ENCODE measurements at regions not wholly inside any gene's neighbourhood (a gene's known extent, or its start where the extent isn't known, plus 50 kb on each side); places are given as distances from the start of the nearest gene placed in this dataset.
"Not testable (repeated sequence)": the region's sequence is repeated elsewhere in the genome, so short reads cannot be mapped to it uniquely, and the experiment has no call there.

DNA sequence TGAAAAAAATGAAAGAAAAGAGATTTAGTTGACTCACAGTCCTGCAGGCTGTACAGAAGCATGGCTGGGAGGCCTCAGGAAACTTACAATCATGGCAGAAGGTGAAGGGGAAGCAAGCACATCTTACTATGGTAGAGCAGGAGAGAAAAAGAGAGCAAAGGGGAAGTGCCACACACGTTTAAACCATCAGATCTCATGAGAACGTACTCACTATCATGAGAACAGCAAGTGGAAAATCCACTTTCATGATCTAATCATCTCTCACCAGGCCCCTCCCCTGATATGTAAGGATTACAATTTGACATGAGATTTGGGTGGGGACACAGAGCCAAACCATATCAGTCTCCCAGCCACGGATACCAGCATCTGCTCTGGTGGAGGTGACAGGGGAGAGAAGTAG is 50.8 kb upstream of the CPOX start:
- no peak overlapping the region for H3K4me3 Mint-ChIP-seq
- intact Hi-C loops (cut with micrococcal nuclease), result no loop called here
- DNase-seq, result no peak
- H3K27ac Mint-ChIP-seq, result no peak overlapping the region
- peaks cover 12% of the 10 kb centered on the region for H3K27me3 Mint-ChIP-seq
- H3K4me1 Mint-ChIP-seq, result no peaks in the 10 kb centered on the region
- no peaks in the 10 kb centered on the region for H3K36me3 Mint-ChIP-seq (ENCODE audit: low read depth)
- H3K9me3 Mint-ChIP-seq, result no peaks in the 10 kb centered on the region

DNA sequence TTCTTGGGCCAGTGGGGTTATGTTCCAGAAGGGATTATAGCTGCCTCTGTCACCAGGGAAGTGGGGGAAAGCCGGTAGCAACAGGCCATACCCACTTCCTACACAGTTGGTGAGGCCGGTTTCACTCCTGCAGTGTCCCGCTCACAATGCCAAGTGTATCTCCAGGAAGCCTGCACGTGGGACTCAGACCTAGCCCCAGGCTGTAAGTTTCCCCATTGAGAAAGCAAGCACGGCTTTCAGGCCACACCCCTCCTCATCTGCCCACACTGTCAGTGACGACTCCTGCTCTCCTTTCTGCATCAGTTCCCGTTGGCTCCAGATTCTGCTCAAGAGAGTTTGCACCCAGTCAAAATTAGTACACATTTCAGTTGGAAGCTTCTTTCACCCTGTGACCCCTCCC is 51.6 kb upstream of the CPOX start:
- Mint-ChIP-seq H3K27me3 (peaks cover 10% of the 10 kb centered on the region), H3K36me3 (ENCODE audit: low read depth) (no peaks in the 10 kb centered on the region), H3K4me1 (no peaks in the 10 kb centered on the region), H3K27ac (no peak overlapping the region), H3K9me3 (no peaks in the 10 kb centered on the region), H3K4me3 (no peak overlapping the region)
- intact Hi-C loops (cut with micrococcal nuclease), result no loop called here
- DNase-seq, result no peak

DNA sequence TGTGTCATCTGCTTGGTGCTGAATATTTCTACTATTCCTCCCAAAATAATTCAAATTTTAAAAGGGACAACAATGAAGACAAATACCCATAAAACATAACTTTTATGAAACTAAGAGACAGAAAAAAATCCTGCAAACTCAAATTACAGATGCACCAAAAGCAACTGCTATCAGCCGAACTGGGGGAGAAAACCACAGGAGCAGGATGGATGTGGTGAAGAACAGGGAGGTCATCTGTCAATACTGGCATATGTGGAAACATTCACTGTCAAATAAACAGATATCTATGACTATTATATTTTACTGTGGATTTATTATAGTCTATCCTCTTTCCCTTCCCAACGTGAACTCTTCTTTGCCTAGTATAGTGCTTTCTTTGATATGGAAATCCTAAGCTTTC is 53.3 kb upstream of the CPOX start:
- Mint-ChIP-seq H3K9me3 (no peaks in the 10 kb centered on the region), H3K4me3 (no peak overlapping the region), H3K27me3 (peaks cover 2% of the 10 kb centered on the region), H3K27ac (no peak overlapping the region), H3K4me1 (peaks cover 4% of the 10 kb centered on the region), H3K36me3 (ENCODE audit: low read depth) (no peaks in the 10 kb centered on the region)
- DNase-seq, result no peak
- intact Hi-C loops (cut with micrococcal nuclease), result no loop called here

- no peaks in the 10 kb centered on the region for H3K36me3 Mint-ChIP-seq (ENCODE audit: low read depth)
- H3K9me3 Mint-ChIP-seq, result no peaks in the 10 kb centered on the region
- H3K4me1 Mint-ChIP-seq, result peaks cover 4% of the 10 kb centered on the region
- no peak for DNase-seq
- H3K27me3 Mint-ChIP-seq, result peaks cover 1% of the 10 kb centered on the region
- H3K4me3 Mint-ChIP-seq, result no peak overlapping the region
- H3K27ac Mint-ChIP-seq, result no peak overlapping the region
- intact Hi-C loops (cut with micrococcal nuclease), result no loop called here
These were observed 53.8 kb upstream of the CPOX start for GRCh38 chr3:98647197-98647596.

- peaks cover 1% of the 10 kb centered on the region for H3K27me3 Mint-ChIP-seq
These were observed 57.8 kb upstream of the CPOX start for GRCh38 chr3:98650971-98651779.

DNA sequence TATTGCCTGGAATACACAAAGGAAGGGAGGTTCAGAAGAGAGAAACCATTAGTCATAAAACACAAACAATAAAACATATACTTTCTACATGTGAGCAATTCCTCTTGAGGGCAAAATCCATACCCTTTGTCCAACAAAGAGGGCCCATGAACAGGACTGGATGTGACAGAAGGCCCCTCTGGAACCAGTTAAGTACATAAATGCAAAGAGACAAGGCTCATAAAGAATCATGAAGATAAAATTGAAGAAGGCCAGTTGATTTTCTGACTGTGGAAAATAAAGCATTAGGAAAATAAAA is 58.3 kb upstream of the CPOX start:
- H3K9me3 Mint-ChIP-seq, result no peaks in the 10 kb centered on the region
- peaks cover 4% of the 10 kb centered on the region for H3K4me1 Mint-ChIP-seq
- intact Hi-C loops (cut with micrococcal nuclease), result no loop called here
- no peaks in the 10 kb centered on the region for H3K36me3 Mint-ChIP-seq (ENCODE audit: low read depth)
- DNase-seq, result no peak
- H3K27me3 Mint-ChIP-seq, result peaks cover 1% of the 10 kb centered on the region
- no peak overlapping the region for H3K4me3 Mint-ChIP-seq
- no peak overlapping the region for H3K27ac Mint-ChIP-seq

More at GRCh38 chr3:98650971-98651779, 57.8 kb upstream of the CPOX start:
- no peaks in the 10 kb centered on the region for H3K36me3 Mint-ChIP-seq (ENCODE audit: low read depth)
- H3K27ac Mint-ChIP-seq, result no peak overlapping the region
- no peaks in the 10 kb centered on the region for H3K9me3 Mint-ChIP-seq
- peaks cover 4% of the 10 kb centered on the region for H3K4me1 Mint-ChIP-seq
- H3K4me3 Mint-ChIP-seq, result no peak overlapping the region
- intact Hi-C loops (cut with micrococcal nuclease), result no loop called here
- no peak for DNase-seq

GRCh38 chr3:98655666-98656065 is 62.3 kb upstream of the CPOX start:
- Mint-ChIP-seq H3K9me3 (no peaks in the 10 kb centered on the region), H3K36me3 (ENCODE audit: low read depth) (no peaks in the 10 kb centered on the region), H3K4me1 (peaks cover 4% of the 10 kb centered on the region), H3K27ac (no peak overlapping the region), H3K27me3 (peaks cover 21% of the 10 kb centered on the region), H3K4me3 (no peak overlapping the region)
- intact Hi-C loops (cut with micrococcal nuclease), result no loop called here
- no peak for DNase-seq

DNA sequence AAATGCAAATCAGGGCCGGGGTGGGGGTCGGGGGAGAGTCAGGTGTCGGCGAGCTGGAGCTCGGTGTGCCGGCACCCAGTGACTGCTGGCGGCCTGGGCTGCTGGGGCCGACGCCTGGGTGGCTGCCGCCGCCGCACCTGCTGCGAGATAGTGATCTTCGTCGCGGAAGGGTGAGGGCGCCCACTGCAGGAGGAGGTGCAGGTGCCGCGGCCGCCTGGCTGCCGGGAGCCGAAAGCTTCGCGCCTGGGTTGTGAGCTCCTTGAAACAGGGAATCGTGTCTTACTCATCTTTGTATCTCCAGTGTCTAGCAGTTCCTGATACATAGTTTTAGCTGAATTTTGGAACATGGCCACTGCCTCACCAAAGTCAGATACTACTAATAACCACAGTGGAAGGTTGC is 64.0 kb upstream of the CPOX start:
- Mint-ChIP-seq H3K9me3 (no peaks in the 10 kb centered on the region), H3K4me3 (peak overlapping the region; percentile 10), H3K4me1 (no peaks in the 10 kb centered on the region), H3K27me3 (peaks cover 26% of the 10 kb centered on the region), H3K36me3 (ENCODE audit: low read depth) (no peaks in the 10 kb centered on the region), H3K27ac (no peak overlapping the region)
- intact Hi-C loops (cut with micrococcal nuclease), result no loop called here
- DNase-seq, result peak; percentile 83

GRCh38 chr3:98662699-98663098 is 69.3 kb upstream of the CPOX start:
- DNase-seq, result no peak
- no peak overlapping the region for H3K27ac Mint-ChIP-seq
- no peaks in the 10 kb centered on the region for H3K4me1 Mint-ChIP-seq
- H3K27me3 Mint-ChIP-seq, result peaks cover 28% of the 10 kb centered on the region
- intact Hi-C loops (cut with micrococcal nuclease), result no loop called here
- H3K4me3 Mint-ChIP-seq, result no peak overlapping the region
- H3K36me3 Mint-ChIP-seq (ENCODE audit: low read depth), result no peaks in the 10 kb centered on the region
- H3K9me3 Mint-ChIP-seq, result no peaks in the 10 kb centered on the region

DNA sequence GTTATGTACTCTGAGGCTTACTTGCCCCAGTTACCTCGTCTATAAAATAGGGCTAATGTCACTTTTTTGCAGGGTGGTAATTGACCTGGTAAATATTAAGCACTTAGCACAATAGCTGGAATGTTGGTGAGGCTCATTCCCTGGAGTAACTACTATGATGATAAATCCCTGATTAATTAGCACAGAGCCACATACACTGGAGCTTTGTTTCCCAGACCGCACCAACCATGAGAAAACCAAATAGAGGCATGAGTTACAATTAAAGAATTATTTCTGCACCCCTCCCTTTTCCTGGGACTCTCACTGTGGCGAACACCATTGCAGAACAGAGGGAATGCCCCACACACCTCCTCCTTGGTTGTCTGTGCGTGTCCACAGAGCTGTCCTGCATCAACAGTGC is 76.6 kb upstream of the CPOX start:
- H3K4me3 Mint-ChIP-seq, result no peak overlapping the region
- no peak overlapping the region for H3K27ac Mint-ChIP-seq
- no peaks in the 10 kb centered on the region for H3K4me1 Mint-ChIP-seq
- no peaks in the 10 kb centered on the region for H3K9me3 Mint-ChIP-seq
- intact Hi-C loops (cut with micrococcal nuclease), result no loop called here
- H3K27me3 Mint-ChIP-seq, result peaks cover 6% of the 10 kb centered on the region
- H3K36me3 Mint-ChIP-seq (ENCODE audit: low read depth), result no peaks in the 10 kb centered on the region
- DNase-seq, result no peak

DNA sequence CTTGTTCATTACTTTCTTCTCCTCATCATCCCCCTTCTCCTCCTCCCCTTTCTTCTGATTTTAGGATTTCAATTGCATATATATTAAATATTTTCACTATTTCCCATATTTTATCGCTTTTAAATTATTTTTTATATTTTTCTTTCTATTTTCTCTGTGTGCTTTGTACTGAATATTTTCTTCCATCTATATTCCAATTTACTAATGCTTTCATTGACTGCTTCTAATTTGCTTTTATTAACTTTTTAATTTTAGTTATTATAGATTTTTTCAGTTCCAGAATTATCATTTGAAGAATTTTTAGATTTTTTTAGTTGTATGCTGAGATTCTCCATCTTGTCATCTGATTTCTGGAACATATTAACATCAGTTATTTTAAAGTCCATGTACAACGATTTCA is 83.2 kb upstream of the ST3GAL6 start:
- Mint-ChIP-seq H3K4me3 (no peak overlapping the region), H3K36me3 (ENCODE audit: low read depth) (no peaks in the 10 kb centered on the region), H3K27ac (no peak overlapping the region), H3K4me1 (no peaks in the 10 kb centered on the region), H3K9me3 (no peaks in the 10 kb centered on the region), H3K27me3 (peaks cover 2% of the 10 kb centered on the region)
- no peak for DNase-seq
- intact Hi-C loops (cut with micrococcal nuclease), result no loop called here

- Mint-ChIP-seq H3K36me3 (ENCODE audit: low read depth) (no peaks in the 10 kb centered on the region), H3K9me3 (no peaks in the 10 kb centered on the region), H3K4me3 (no peak overlapping the region), H3K27me3 (no peaks in the 10 kb centered on the region), H3K27ac (no peak overlapping the region), H3K4me1 (no peaks in the 10 kb centered on the region)
- DNase-seq, result no peak
- intact Hi-C loops (cut with micrococcal nuclease), result no loop called here
These were observed 82.4 kb upstream of the ST3GAL6 start for GRCh38 chr3:98680723-98681122.

DNA sequence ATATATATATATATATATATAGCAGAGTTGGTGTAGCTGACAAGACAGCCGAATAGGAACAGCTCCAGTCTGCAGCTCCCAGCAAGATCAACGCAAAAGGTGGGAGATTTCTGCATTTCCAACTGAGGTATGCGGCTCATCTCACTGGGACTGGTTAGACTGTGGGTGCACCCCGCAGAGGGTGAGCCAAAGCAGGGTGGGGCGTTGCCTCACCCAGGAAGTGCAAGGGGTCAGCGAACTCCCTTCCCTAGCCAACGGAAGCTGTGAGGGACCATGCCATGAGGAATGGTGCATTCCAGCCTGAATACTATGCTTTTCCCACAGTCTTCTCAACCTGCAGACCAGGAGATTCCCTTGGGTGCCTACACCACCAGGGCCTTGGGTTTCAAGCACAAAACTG is 81.7 kb upstream of the ST3GAL6 start:
- intact Hi-C loops (cut with micrococcal nuclease), result no loop called here
- H3K4me1 Mint-ChIP-seq, result no peaks in the 10 kb centered on the region
- no peaks in the 10 kb centered on the region for H3K27me3 Mint-ChIP-seq
- H3K27ac Mint-ChIP-seq, result no peak overlapping the region
- H3K36me3 Mint-ChIP-seq (ENCODE audit: low read depth), result no peaks in the 10 kb centered on the region
- no peak for DNase-seq
- H3K9me3 Mint-ChIP-seq, result no peaks in the 10 kb centered on the region
- no peak overlapping the region for H3K4me3 Mint-ChIP-seq

DNA sequence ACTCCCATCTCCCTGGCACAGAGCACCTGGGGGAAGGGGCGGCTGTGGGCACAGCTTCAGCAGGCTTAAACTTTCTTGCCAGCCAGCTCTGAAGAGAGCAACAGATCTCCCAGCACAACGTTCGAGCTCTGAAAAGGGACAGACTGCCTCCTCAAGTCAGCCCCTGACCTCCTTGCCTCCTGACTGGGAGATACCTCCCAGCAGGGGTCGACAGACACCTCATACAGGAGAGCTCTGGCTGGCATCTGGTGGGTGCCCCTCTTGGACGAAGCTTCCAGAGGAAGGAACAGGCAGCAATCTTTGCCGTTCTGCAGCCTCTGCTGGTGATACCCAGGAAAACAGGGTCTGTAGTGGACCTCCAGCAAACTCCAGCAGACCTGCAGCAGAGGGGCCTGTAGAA is 80.7 kb upstream of the ST3GAL6 start:
- intact Hi-C loops (cut with micrococcal nuclease); H3K9me3 Mint-ChIP-seq; H3K36me3 Mint-ChIP-seq (ENCODE audit: low read depth); H3K4me1 Mint-ChIP-seq; H3K27ac Mint-ChIP-seq; H3K4me3 Mint-ChIP-seq; DNase-seq; H3K27me3 Mint-ChIP-seq: not testable (repeated sequence)

DNA sequence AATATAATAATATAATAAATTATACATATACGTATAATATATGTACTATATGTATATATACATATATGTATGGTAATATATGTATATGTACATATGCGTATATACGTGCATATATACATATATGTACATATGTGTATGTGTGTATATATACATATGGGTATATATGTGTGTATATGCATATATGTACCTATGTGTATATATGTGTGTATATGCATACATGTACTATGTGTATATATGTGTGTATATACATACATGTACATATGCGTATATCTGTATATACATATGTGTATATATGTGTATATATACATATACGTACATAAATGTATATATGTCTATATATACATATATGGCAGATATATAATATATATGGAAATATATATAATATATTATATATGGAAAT is 74.8 kb upstream of the ST3GAL6 start:
- Mint-ChIP-seq H3K27ac (no peak overlapping the region), H3K36me3 (ENCODE audit: low read depth) (no peaks in the 10 kb centered on the region), H3K27me3 (no peaks in the 10 kb centered on the region), H3K4me1 (no peaks in the 10 kb centered on the region), H3K9me3 (no peaks in the 10 kb centered on the region), H3K4me3 (no peak overlapping the region)
- intact Hi-C loops (cut with micrococcal nuclease), result no loop called here
- DNase-seq, result no peak
